K562 (cell line): ENCODE measurements at regions not wholly inside any gene's neighbourhood (a gene's known extent, or its start where the extent isn't known, plus 50 kb on each side); places are given as distances from the start of the nearest gene placed in this dataset.

Experiments used
- ATAC-seq: fragments of 200-7000 bp; cut with Tn5 transposase; 3 replicates; pipeline ENCODE4 v1.9.1; 2020; ENCODE audit warnings: moderate library complexity
- BruUV-seq: library from RNA; stranded (reverse); fragments of 400-500 nt; replicated peaks from 2 replicates; lab custom pipeline; 2021; lab: Mats Ljungman, UMichigan
- CTCF ChIA-PET: fragments of 300-600 bp; formaldehyde crosslinking; extraction: SDS; loops from one replicate; lab custom pipeline; 2021; ENCODE audit warnings: low intra/inter-chr PET ratio; lab: Yijun Ruan, JAX
- POLR2A ChIA-PET: fragments of 300-600, 350-650 bp; sonication (Branson Sonifier 250); formaldehyde crosslinking; extraction: SDS; loops from one replicate; lab custom pipeline; 2021; ENCODE audit warnings: antibody characterized with exemption, inconsistent platforms; lab: Yijun Ruan, JAX
- DNase-seq, 4 experiments: peaks; one replicate each; pipeline versions ENCODE4 v3.0.0 to v3.0.0-alpha.2; 2011 to 2018; ENCODE audit warnings: low spot score in 3 of 4, mixed read lengths in 3 of 4; ENCODE audit errors: extremely low read depth in 1 of 4
- FAIRE-seq: peaks from 2 replicates; lab custom pipeline; 2011; peaks lifted over from hg19 to GRCh38; lab: Jason Lieb, UNC
- H2AFZ ChIP-seq: 2 replicates; pipeline ENCODE4 v1.6.0; 2011; ENCODE audit warnings: low read depth, low read length, control low read depth, inconsistent platforms
- H3K27ac ChIP-seq: fragments of 200-600 bp; 3 replicates; pipeline ENCODE4 v1.8.0; 2011; ENCODE audit warnings: low read depth, mild to moderate bottlenecking, control low read depth, inconsistent platforms, low read length, moderate library complexity, mixed read lengths; ENCODE audit errors: extremely low read depth
- H3K27me3 ChIP-seq, 2 experiments: fragments of 300-600 bp in 1 of 2; 2 replicates in 1 of 2; 3 replicates in 1 of 2; pipeline versions ENCODE4 v1.6.0 to v1.8.0; 2011; ENCODE audit warnings: inconsistent platforms in 2 of 2, low read length in 2 of 2, mild to moderate bottlenecking in 1 of 2, mixed read lengths in 1 of 2, moderate library complexity in 1 of 2; ENCODE audit not compliant: control insufficient read depth in 2 of 2, insufficient read depth in 2 of 2
- H3K36me3 ChIP-seq: fragments of 300-600 bp; 3 replicates; pipeline ENCODE4 v1.8.0; 2011; ENCODE audit warnings: mild to moderate bottlenecking, low read length, inconsistent platforms; ENCODE audit not compliant: control insufficient read depth, insufficient read depth
- H3K4me1 ChIP-seq, 2 experiments: fragments of 200-600 bp in 1 of 2; replicated peaks in 1 of 2; 2 replicates in 1 of 2; 3 replicates in 1 of 2; pipeline versions ENCODE4 v1.5.1 to v1.8.0; 2011; ENCODE audit warnings: inconsistent platforms in 2 of 2, low read length in 2 of 2, mild to moderate bottlenecking in 1 of 2, mixed read lengths in 1 of 2, moderate library complexity in 1 of 2; ENCODE audit not compliant: control insufficient read depth in 2 of 2, insufficient read depth in 2 of 2
- H3K4me2 ChIP-seq: 2 replicates; pipeline ENCODE4 v1.6.1; 2011; ENCODE audit warnings: low read length, control low read depth, inconsistent platforms, mixed read lengths; ENCODE audit not compliant: insufficient read depth
- H3K4me3 ChIP-seq: fragments of 200-600 bp; sonication (generic), shearing (Covaris generic); 2 replicates; pipeline ENCODE4 v1.5.1; 2016; ENCODE audit warnings: control low read depth, inconsistent platforms
- H3K79me2 ChIP-seq: fragments of 200-600 bp; 3 replicates; pipeline ENCODE4 v1.8.0; 2011; ENCODE audit warnings: low read length, inconsistent platforms; ENCODE audit not compliant: control insufficient read depth, insufficient read depth
- H3K9ac ChIP-seq, 2 experiments: 2 replicates each; pipeline versions ENCODE4 v1.6.0 to v1.6.1; 2011; ENCODE audit warnings: low read depth in 2 of 2, low read length in 2 of 2, control low read depth in 1 of 2, inconsistent platforms in 1 of 2, mild to moderate bottlenecking in 1 of 2, mixed read lengths in 1 of 2; ENCODE audit not compliant: insufficient read depth in 1 of 2
- H3K9me1 ChIP-seq: one replicate; pipeline ENCODE4 v1.6.0; 2011; ENCODE audit warnings: inconsistent platforms, mild to moderate bottlenecking, low read length, moderate library complexity; ENCODE audit not compliant: control insufficient read depth, insufficient read depth
- H3K9me3 ChIP-seq: replicated peaks from 2 replicates; pipeline ENCODE4 v1.5.1; 2011; ENCODE audit warnings: low read depth, low read length, inconsistent platforms; ENCODE audit not compliant: control insufficient read depth, insufficient read depth
- H4K20me1 ChIP-seq: replicated peaks from 2 replicates; pipeline ENCODE4 v1.6.1; 2011; ENCODE audit warnings: low read length, inconsistent platforms, mixed read lengths; ENCODE audit not compliant: control insufficient read depth, insufficient read depth
- DDX20 ChIP-seq: fragments of 450-650 bp; IDR thresholded peaks from 2 replicates; pipeline ENCODE4 v1.6.1; 2016; ENCODE audit warnings: missing genetic modification characterization, low read depth, mild to moderate bottlenecking, missing compliant biosample characterization, moderate library complexity
- NONO ChIP-seq, 2 experiments: fragments of 200-400 bp in 1 of 2; fragments of 450-650 bp in 1 of 2; formaldehyde crosslinking in 1 of 2; IDR thresholded peaks; 2 replicates each; pipeline ENCODE4 v1.6.1; 2017; ENCODE audit warnings: low read depth in 2 of 2, mild to moderate bottlenecking in 2 of 2, moderate library complexity in 2 of 2, low read length in 1 of 2
- PCBP1 ChIP-seq: fragments of 200-400 bp; formaldehyde crosslinking; IDR thresholded peaks from 2 replicates; pipeline ENCODE4 v1.6.1; 2018; ENCODE audit warnings: mild to moderate bottlenecking, low read depth, low read length; ENCODE audit not compliant: poor library complexity, severe bottlenecking
- SNIP1 ChIP-seq: fragments of 450-650 bp; IDR thresholded peaks from 2 replicates; pipeline ENCODE4 v1.7.1; 2017; ENCODE audit warnings: low read depth, mild to moderate bottlenecking
- ZNF263 ChIP-seq: sonication (generic); formaldehyde crosslinking; IDR thresholded peaks from 2 replicates; pipeline ENCODE4 v1.8.0; 2022; ENCODE audit warnings: mild to moderate bottlenecking, missing genetic modification reagents, borderline replicate concordance
- WGBS: fragments of 100-300 bp; shearing (Covaris generic); methylation state at CpG from one replicate; pipeline ENCODE4 v1.1.6; 2016; ENCODE audit warnings: low coverage, mixed read lengths; ENCODE audit not compliant: insufficient coverage; ENCODE audit errors: missing lambda C conversion rate; 5-methylcytosine and 5-hydroxymethylcytosine counted together
- in situ Hi-C: fragments of 300-500 bp; cut with MboI; formaldehyde crosslinking; loops from 4 replicates; pipeline ENCODE4 v1.15.0; 2018; ENCODE audit warnings: inconsistent platforms, mixed read lengths
- intact Hi-C: fragments of 100-400 bp; cut with micrococcal nuclease; formaldehyde crosslinking; loops from 2 replicates; pipeline ENCODE4 v1.14.2; 2022
- TF ChIP-seq, protein P1 (sequence below), 2 experiments: IDR thresholded peaks; 2 replicates each; pipeline ENCODE4 v1.6.1; 2011; ENCODE audit warnings: borderline replicate concordance in 1 of 2, control low read depth in 1 of 2, low read depth in 1 of 2, low read length in 1 of 2, mild to moderate bottlenecking in 1 of 2, mixed read lengths in 1 of 2, moderate library complexity in 1 of 2; ENCODE audit not compliant: insufficient read depth in 1 of 2, insufficient read length in 1 of 2, poor library complexity in 1 of 2, severe bottlenecking in 1 of 2; ENCODE audit errors: extremely low read depth in 1 of 2
- TF ChIP-seq, protein P2 (sequence below): sonication (generic); formaldehyde crosslinking; IDR thresholded peaks from 2 replicates; pipeline ENCODE4 v1.8.1; 2023; ENCODE audit warnings: missing genetic modification reagents, mild to moderate bottlenecking, borderline replicate concordance

DNA sequence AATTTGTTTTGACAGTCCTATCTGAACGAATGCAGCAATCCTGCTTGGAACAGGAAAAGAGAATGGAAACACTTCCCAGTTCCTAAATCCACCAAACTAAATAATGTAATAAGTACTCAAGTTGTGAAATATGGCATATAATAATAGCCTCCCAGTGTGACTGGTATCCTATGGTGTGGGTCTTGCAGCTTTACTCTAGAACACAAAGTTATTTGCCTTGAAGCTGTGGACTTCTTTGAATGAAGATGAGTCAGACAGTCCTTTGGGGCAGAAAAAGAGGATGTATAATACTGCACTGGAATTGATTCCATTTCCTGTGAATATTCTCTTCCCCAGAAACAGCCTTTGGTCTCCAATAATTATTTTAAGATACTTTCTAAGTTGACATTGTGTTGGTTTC lies 887.0 kb downstream of the KCNA4 start:
- no peak overlapping the region for H3K4me2 ChIP-seq

More for the DNA sequence above, 887.0 kb downstream of the KCNA4 start:
- Histone ChIP-seq H3K36me3 (no peaks in the 10 kb centered on the region), H3K9me3 (peaks cover 2% of the 10 kb centered on the region; the same call in 1 of the 2 replicates), H3K79me2 (no peaks in the 10 kb centered on the region), H4K20me1 (no peaks in the 10 kb centered on the region), H3K27me3 (no peaks in the 10 kb centered on the region), H3K9ac (no peak overlapping the region), H3K9me1 (no peaks in the 10 kb centered on the region), H3K4me3 (no peak overlapping the region), H2AFZ (no peak overlapping the region), H3K27ac (no peak overlapping the region), H3K4me1 (no peaks in the 10 kb centered on the region)
- TF ChIP-seq PCBP1: no peak
- TF ChIP-seq ZNF263: no peak
- TF ChIP-seq, protein P1, sequence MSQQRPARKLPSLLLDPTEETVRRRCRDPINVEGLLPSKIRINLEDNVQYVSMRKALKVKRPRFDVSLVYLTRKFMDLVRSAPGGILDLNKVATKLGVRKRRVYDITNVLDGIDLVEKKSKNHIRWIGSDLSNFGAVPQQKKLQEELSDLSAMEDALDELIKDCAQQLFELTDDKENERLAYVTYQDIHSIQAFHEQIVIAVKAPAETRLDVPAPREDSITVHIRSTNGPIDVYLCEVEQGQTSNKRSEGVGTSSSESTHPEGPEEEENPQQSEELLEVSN (IDR thresholded peaks at IDR 0.05; ENCODE audit: borderline replicate concordance in 1 of 2, extremely low read depth in 1 of 2, insufficient read depth in 1 of 2, insufficient read length in 1 of 2, low read depth in 1 of 2, low read length in 1 of 2, poor library complexity in 1 of 2, severe bottlenecking in 1 of 2): no peak
- no peak for TF ChIP-seq DDX20 (tag)
- no peak for TF ChIP-seq NONO (IDR thresholded peaks at IDR 0.05; ENCODE audit: low read depth in 2 of 2, low read length in 1 of 2)
- TF ChIP-seq, protein P2, sequence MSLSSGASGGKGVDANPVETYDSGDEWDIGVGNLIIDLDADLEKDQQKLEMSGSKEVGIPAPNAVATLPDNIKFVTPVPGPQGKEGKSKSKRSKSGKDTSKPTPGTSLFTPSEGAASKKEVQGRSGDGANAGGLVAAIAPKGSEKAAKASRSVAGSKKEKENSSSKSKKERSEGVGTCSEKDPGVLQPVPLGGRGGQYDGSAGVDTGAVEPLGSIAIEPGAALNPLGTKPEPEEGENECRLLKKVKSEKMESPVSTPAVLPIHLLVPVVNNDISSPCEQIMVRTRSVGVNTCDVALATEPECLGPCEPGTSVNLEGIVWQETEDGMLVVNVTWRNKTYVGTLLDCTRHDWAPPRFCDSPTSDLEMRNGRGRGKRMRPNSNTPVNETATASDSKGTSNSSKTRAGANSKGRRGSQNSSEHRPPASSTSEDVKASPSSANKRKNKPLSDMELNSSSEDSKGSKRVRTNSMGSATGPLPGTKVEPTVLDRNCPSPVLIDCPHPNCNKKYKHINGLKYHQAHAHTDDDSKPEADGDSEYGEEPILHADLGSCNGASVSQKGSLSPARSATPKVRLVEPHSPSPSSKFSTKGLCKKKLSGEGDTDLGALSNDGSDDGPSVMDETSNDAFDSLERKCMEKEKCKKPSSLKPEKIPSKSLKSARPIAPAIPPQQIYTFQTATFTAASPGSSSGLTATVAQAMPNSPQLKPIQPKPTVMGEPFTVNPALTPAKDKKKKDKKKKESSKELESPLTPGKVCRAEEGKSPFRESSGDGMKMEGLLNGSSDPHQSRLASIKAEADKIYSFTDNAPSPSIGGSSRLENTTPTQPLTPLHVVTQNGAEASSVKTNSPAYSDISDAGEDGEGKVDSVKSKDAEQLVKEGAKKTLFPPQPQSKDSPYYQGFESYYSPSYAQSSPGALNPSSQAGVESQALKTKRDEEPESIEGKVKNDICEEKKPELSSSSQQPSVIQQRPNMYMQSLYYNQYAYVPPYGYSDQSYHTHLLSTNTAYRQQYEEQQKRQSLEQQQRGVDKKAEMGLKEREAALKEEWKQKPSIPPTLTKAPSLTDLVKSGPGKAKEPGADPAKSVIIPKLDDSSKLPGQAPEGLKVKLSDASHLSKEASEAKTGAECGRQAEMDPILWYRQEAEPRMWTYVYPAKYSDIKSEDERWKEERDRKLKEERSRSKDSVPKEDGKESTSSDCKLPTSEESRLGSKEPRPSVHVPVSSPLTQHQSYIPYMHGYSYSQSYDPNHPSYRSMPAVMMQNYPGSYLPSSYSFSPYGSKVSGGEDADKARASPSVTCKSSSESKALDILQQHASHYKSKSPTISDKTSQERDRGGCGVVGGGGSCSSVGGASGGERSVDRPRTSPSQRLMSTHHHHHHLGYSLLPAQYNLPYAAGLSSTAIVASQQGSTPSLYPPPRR (CRISPR knock-in tag): no peak
- no peak for TF ChIP-seq SNIP1
- DNase-seq: no peak
- 0% methylated on average over 1 of the region's 1 CpG for WGBS
- ATAC-seq: no peak
- BruUV-seq: no TSS peak
- no peak for FAIRE-seq
- intact Hi-C loops (no loop called here), in situ Hi-C loops (no loop called here)
- CTCF ChIA-PET: no interaction called here
- POLR2A ChIA-PET: no interaction called here
